ENCODE measurements at regions not wholly inside any gene's neighbourhood (a gene's known extent, or its start where the extent isn't known, plus 50 kb on each side); places are given as distances from the start of the nearest gene placed in this dataset.

DNA sequence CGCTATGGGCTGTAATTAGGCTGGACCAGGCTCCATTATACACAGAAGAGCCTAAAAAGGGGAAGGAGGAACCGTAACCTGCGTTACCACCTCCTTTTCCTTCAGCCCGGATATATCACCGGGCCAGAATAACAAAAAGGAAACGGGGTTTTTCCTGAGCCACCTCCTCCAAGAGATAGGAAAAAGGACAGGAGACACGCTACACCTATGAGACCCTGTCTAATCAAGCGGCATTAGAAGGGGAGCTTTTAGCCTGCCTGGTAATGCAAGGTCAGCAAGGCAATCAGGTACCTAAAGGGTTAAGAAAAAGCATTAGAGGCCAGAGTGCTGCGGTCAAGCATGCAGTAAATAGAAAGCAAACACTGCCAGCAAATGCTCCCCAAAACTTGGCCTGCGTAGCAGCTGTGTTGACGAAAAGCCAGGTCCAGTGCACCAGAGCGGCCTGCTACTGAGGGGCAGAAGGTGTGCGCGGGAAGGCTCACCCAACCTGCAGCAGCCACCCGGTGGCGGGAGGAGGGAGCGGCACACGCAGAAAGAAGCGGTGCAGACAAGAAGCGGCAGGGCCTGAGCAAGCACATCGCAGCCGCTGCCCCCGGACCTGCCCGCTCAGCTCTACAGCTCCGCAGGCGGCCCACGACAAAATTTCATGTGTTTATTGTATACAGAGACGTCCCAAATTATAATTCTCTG is 1466.1 kb downstream of the UQCRFS1 start (continued):
- TF ChIP-seq, protein P1, sequence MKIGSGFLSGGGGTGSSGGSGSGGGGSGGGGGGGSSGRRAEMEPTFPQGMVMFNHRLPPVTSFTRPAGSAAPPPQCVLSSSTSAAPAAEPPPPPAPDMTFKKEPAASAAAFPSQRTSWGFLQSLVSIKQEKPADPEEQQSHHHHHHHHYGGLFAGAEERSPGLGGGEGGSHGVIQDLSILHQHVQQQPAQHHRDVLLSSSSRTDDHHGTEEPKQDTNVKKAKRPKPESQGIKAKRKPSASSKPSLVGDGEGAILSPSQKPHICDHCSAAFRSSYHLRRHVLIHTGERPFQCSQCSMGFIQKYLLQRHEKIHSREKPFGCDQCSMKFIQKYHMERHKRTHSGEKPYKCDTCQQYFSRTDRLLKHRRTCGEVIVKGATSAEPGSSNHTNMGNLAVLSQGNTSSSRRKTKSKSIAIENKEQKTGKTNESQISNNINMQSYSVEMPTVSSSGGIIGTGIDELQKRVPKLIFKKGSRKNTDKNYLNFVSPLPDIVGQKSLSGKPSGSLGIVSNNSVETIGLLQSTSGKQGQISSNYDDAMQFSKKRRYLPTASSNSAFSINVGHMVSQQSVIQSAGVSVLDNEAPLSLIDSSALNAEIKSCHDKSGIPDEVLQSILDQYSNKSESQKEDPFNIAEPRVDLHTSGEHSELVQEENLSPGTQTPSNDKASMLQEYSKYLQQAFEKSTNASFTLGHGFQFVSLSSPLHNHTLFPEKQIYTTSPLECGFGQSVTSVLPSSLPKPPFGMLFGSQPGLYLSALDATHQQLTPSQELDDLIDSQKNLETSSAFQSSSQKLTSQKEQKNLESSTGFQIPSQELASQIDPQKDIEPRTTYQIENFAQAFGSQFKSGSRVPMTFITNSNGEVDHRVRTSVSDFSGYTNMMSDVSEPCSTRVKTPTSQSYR (CRISPR knock-in tag; IDR thresholded peaks at IDR 0.05), result no peak
- no peak for TF ChIP-seq TEAD1 (CRISPR knock-in tag; IDR thresholded peaks at IDR 0.05)
- TF ChIP-seq CREM (CRISPR knock-in tag; IDR thresholded peaks at IDR 0.05), result no peak

DNA sequence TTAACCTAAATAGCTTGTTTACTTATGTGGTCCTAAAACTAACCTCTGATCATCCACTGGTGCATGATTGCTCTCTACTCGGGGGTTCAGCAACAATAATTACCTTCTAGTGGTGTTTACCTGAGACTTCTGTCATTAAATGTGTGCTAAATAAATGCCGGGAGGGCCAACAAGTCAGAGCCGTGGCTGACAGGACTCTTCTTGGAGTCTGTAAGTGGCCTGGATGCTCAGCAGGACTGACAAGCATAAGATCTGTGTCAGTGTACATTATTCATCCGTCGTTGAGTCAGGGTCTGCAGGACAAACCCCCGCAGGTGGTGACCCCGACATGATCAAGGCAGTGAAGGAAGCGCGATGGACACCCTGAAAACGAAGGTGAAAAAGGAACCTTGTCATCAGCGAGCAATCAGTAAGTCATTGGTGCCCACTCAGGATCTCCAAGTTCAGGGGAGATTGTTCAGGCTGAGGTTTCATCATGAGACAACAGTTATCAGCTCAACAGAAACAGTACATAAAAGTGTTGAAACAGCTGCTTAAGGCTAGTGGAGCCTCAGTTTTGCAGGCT is 1466.9 kb downstream of the UQCRFS1 start:
- ATAC-seq (no peak), DNase-seq (ENCODE audit: low spot score) (no peak)
- ChIA-PET POLR2A (no interaction called here), CTCF (no interaction called here)
- H3K27me3 Mint-ChIP-seq (ENCODE audit: low read depth), result peaks cover 59% of the 10 kb centered on the region
- H3K4me1 Mint-ChIP-seq, result peaks cover 4% of the 10 kb centered on the region
- no peak overlapping the region for H3K27ac Mint-ChIP-seq
- TF ChIP-seq MXD4 (CRISPR knock-in tag; IDR thresholded peaks at IDR 0.05; ENCODE audit: borderline replicate concordance) (no peak), ZNF317 (CRISPR knock-in tag; IDR thresholded peaks at IDR 0.05; ENCODE audit: borderline replicate concordance, low read depth) (no peak), GRHL2 (CRISPR knock-in tag; IDR thresholded peaks at IDR 0.05; ENCODE audit: insufficient replicate concordance, severe bottlenecking) (no peak), SMAD3 (CRISPR knock-in tag; IDR thresholded peaks at IDR 0.05; ENCODE audit: borderline replicate concordance) (no peak), FOXP1 (CRISPR knock-in tag; IDR thresholded peaks at IDR 0.05; ENCODE audit: borderline replicate concordance) (no peak)
- TF ChIP-seq, protein P2, sequence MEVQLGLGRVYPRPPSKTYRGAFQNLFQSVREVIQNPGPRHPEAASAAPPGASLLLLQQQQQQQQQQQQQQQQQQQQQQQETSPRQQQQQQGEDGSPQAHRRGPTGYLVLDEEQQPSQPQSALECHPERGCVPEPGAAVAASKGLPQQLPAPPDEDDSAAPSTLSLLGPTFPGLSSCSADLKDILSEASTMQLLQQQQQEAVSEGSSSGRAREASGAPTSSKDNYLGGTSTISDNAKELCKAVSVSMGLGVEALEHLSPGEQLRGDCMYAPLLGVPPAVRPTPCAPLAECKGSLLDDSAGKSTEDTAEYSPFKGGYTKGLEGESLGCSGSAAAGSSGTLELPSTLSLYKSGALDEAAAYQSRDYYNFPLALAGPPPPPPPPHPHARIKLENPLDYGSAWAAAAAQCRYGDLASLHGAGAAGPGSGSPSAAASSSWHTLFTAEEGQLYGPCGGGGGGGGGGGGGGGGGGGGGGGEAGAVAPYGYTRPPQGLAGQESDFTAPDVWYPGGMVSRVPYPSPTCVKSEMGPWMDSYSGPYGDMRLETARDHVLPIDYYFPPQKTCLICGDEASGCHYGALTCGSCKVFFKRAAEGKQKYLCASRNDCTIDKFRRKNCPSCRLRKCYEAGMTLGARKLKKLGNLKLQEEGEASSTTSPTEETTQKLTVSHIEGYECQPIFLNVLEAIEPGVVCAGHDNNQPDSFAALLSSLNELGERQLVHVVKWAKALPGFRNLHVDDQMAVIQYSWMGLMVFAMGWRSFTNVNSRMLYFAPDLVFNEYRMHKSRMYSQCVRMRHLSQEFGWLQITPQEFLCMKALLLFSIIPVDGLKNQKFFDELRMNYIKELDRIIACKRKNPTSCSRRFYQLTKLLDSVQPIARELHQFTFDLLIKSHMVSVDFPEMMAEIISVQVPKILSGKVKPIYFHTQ (CRISPR knock-in tag; IDR thresholded peaks at IDR 0.05), result no peak
- TF ChIP-seq, protein P1 (CRISPR knock-in tag; IDR thresholded peaks at IDR 0.05), result no peak
- TF ChIP-seq, protein P3, sequence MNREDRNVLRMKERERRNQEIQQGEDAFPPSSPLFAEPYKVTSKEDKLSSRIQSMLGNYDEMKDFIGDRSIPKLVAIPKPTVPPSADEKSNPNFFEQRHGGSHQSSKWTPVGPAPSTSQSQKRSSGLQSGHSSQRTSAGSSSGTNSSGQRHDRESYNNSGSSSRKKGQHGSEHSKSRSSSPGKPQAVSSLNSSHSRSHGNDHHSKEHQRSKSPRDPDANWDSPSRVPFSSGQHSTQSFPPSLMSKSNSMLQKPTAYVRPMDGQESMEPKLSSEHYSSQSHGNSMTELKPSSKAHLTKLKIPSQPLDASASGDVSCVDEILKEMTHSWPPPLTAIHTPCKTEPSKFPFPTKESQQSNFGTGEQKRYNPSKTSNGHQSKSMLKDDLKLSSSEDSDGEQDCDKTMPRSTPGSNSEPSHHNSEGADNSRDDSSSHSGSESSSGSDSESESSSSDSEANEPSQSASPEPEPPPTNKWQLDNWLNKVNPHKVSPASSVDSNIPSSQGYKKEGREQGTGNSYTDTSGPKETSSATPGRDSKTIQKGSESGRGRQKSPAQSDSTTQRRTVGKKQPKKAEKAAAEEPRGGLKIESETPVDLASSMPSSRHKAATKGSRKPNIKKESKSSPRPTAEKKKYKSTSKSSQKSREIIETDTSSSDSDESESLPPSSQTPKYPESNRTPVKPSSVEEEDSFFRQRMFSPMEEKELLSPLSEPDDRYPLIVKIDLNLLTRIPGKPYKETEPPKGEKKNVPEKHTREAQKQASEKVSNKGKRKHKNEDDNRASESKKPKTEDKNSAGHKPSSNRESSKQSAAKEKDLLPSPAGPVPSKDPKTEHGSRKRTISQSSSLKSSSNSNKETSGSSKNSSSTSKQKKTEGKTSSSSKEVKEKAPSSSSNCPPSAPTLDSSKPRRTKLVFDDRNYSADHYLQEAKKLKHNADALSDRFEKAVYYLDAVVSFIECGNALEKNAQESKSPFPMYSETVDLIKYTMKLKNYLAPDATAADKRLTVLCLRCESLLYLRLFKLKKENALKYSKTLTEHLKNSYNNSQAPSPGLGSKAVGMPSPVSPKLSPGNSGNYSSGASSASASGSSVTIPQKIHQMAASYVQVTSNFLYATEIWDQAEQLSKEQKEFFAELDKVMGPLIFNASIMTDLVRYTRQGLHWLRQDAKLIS (CRISPR knock-in tag; IDR thresholded peaks at IDR 0.05; ENCODE audit: borderline replicate concordance), result no peak
- H3K9me3 Mint-ChIP-seq, result peaks cover 51% of the 10 kb centered on the region
- H3K36me3 Mint-ChIP-seq, result peaks cover 33% of the 10 kb centered on the region
- H3K4me3 Mint-ChIP-seq, result no peak overlapping the region

Data from WTC11 (cell line).